ENCODE measurements at regions not wholly inside any gene's neighbourhood (a gene's known extent, or its start where the extent isn't known, plus 50 kb on each side); places are given as distances from the start of the nearest gene placed in this dataset.

GRCh38 chr13:107275945-107276614, 708.1 kb upstream of the ARGLU1 start:
- WGBS, 2 donors = 87 to 88% methylated on average over 6 of the region's 6 CpGs
- no peak overlapping the region for H3K4me3 ChIP-seq (replicated peaks in 1 of 3)
- no peaks in the 10 kb centered on the region for H3K36me3 ChIP-seq
- intact Hi-C loops (cut with DNase I) = no loop called here
- no peaks in the 10 kb centered on the region for H3K27me3 ChIP-seq
- H3K27ac ChIP-seq = no peak overlapping the region
- TF ChIP-seq CTCF (IDR thresholded peaks at IDR 0.05) = no peak
- no peak for TF ChIP-seq POLR2A (IDR thresholded peaks at IDR 0.05)
- no peak for DNase-seq
- no peaks in the 10 kb centered on the region for H3K9me3 ChIP-seq
- no peaks in the 10 kb centered on the region for H3K4me1 ChIP-seq

GRCh38 chr13:107275312-107275711, 707.4 kb upstream of the ARGLU1 start:
- H3K9me3 ChIP-seq = no peaks in the 10 kb centered on the region
- DNase-seq = no peak
- H3K36me3 ChIP-seq = no peaks in the 10 kb centered on the region
- intact Hi-C loops (cut with DNase I) = no loop called here
- no peaks in the 10 kb centered on the region for H3K27me3 ChIP-seq
- WGBS, 2 donors = 73 to 82% methylated on average over 4 of the region's 4 CpGs
- no peak for TF ChIP-seq POLR2A (IDR thresholded peaks at IDR 0.05)
- no peak for TF ChIP-seq CTCF (IDR thresholded peaks at IDR 0.05)
- no peak overlapping the region for H3K4me3 ChIP-seq (replicated peaks in 1 of 3)
- H3K4me1 ChIP-seq = no peaks in the 10 kb centered on the region
- H3K27ac ChIP-seq = no peak overlapping the region

- 36 to 49% methylated on average over 2 of the region's 2 CpGs for WGBS, 2 donors
- no peak for DNase-seq
- Histone ChIP-seq H3K27me3 (no peaks in the 10 kb centered on the region), H3K27ac (no peak overlapping the region), H3K9me3 (no peaks in the 10 kb centered on the region), H3K36me3 (no peaks in the 10 kb centered on the region), H3K4me1 (no peaks in the 10 kb centered on the region), H3K4me3 (replicated peaks in 1 of 3) (no peak overlapping the region)
- no peak for TF ChIP-seq CTCF (IDR thresholded peaks at IDR 0.05)
- no peak for TF ChIP-seq POLR2A (IDR thresholded peaks at IDR 0.05)
- intact Hi-C loops (cut with DNase I) = no loop called here
Measured at GRCh38 chr13:107271227-107271626, 703.3 kb upstream of the ARGLU1 start.

- no peak for DNase-seq
- WGBS, 2 donors = 38 to 48% methylated on average over 1 of the region's 1 CpG
- no peaks in the 10 kb centered on the region for H3K36me3 ChIP-seq
- H3K4me3 ChIP-seq (replicated peaks in 1 of 3) = no peak overlapping the region
- no peak overlapping the region for H3K27ac ChIP-seq
- no peaks in the 10 kb centered on the region for H3K9me3 ChIP-seq
- TF ChIP-seq CTCF (IDR thresholded peaks at IDR 0.05) = no peak
- no peak for TF ChIP-seq POLR2A (IDR thresholded peaks at IDR 0.05)
- intact Hi-C loops (cut with DNase I) = no loop called here
- no peaks in the 10 kb centered on the region for H3K4me1 ChIP-seq
- no peaks in the 10 kb centered on the region for H3K27me3 ChIP-seq
Measured at GRCh38 chr13:107266657-107267056, 698.7 kb upstream of the ARGLU1 start.

GRCh38 chr13:107258599-107259187, 690.8 kb upstream of the ARGLU1 start:
- Histone ChIP-seq H3K36me3 (no peaks in the 10 kb centered on the region), H3K27me3 (no peaks in the 10 kb centered on the region), H3K27ac (no peak overlapping the region), H3K4me1 (no peaks in the 10 kb centered on the region), H3K4me3 (replicated peaks in 1 of 3) (no peak overlapping the region), H3K9me3 (no peaks in the 10 kb centered on the region)
- WGBS, 2 donors = 78 to 84% methylated on average over 7 of the region's 7 CpGs
- intact Hi-C loops (cut with DNase I) = no loop called here
- no peak for DNase-seq
- TF ChIP-seq POLR2A (IDR thresholded peaks at IDR 0.05) (no peak), CTCF (IDR thresholded peaks at IDR 0.05) (no peak)

Measured in thyroid gland (tissue), 4 donors.